Testis (tissue), 2 donors: ENCODE measurements at regions not wholly inside any gene's neighbourhood (a gene's known extent, or its start where the extent isn't known, plus 50 kb on each side); places are given as distances from the start of the nearest gene placed in this dataset.

Experiments used
- DNase-seq: peaks from one replicate; pipeline ENCODE4 v3.0.0-alpha.2; 2019
- H3K27ac ChIP-seq, 2 donors: fragments of 200-600 bp; sonication (generic); one replicate each; pipeline ENCODE4 v1.5.1; 2019
- H3K27me3 ChIP-seq: fragments of 200-600 bp; sonication (generic); one replicate; pipeline ENCODE4 v1.5.1; 2019
- H3K36me3 ChIP-seq: fragments of 200-600 bp; sonication (generic); one replicate; pipeline ENCODE4 v1.5.1; 2017; ENCODE audit warnings: low read depth; ENCODE audit errors: missing control alignments
- H3K4me1 ChIP-seq: fragments of 200-600 bp; sonication (generic); one replicate; pipeline ENCODE4 v1.5.1; 2019
- H3K4me3 ChIP-seq, 2 donors: fragments of 200-600 bp; sonication (generic); one replicate each; pipeline ENCODE4 v1.5.1; 2017 to 2019
- H3K9me3 ChIP-seq: fragments of 200-600 bp; sonication (generic); one replicate; pipeline ENCODE4 v1.5.1; 2017
- CTCF ChIP-seq, 3 experiments: fragments of 450-650 bp in 2 of 3; fragments of 200-600 bp in 1 of 3; sonication (generic) in 1 of 3; IDR thresholded peaks; one replicate each; pipeline ENCODE4 v1.5.1; 2016 to 2019; ENCODE audit warnings: antibody characterized with exemption in 3 of 3, mild to moderate bottlenecking in 2 of 3, moderate library complexity in 1 of 3
- POLR2A ChIP-seq: fragments of 450-650 bp; IDR thresholded peaks from one replicate; pipeline ENCODE4 v1.6.1; 2017; ENCODE audit warnings: antibody characterized with exemption, mild to moderate bottlenecking, moderate library complexity
- WGBS, 2 donors: methylation state at CpG; one replicate each; pipeline ENCODE4 v1.1.5; 2018; 5-methylcytosine and 5-hydroxymethylcytosine counted together
- intact Hi-C: fragments of 100-400 bp; cut with DNase I; formaldehyde crosslinking; loops from one replicate; pipeline ENCODE4 v1.15.1; 2023; ENCODE audit warnings: low total_unique reads

GRCh38 chr13:86082121-86082520 is 282.9 kb upstream of the SLITRK6 start:
- Histone ChIP-seq H3K27me3 (no peaks in the 10 kb centered on the region), H3K27ac (no peak overlapping the region), H3K4me3 (no peak overlapping the region), H3K36me3 (no peaks in the 10 kb centered on the region), H3K4me1 (no peaks in the 10 kb centered on the region), H3K9me3 (no peaks in the 10 kb centered on the region)
- DNase-seq, result no peak
- intact Hi-C loops, result no loop called here
- TF ChIP-seq POLR2A (no peak), CTCF (IDR thresholded peaks at IDR 0.05) (no peak)

GRCh38 chr13:86080340-86080995 is 281.2 kb upstream of the SLITRK6 start:
- Histone ChIP-seq H3K27ac (no peak overlapping the region), H3K27me3 (no peaks in the 10 kb centered on the region), H3K4me1 (no peaks in the 10 kb centered on the region), H3K36me3 (no peaks in the 10 kb centered on the region), H3K4me3 (no peak overlapping the region), H3K9me3 (no peaks in the 10 kb centered on the region)
- TF ChIP-seq CTCF (IDR thresholded peaks at IDR 0.05) (no peak), POLR2A (no peak)
- intact Hi-C loops, result no loop called here
- DNase-seq, result no peak
- 66 to 68% methylated on average over 2 of the region's 2 CpGs for WGBS, 2 donors

- H3K9me3 ChIP-seq, result no peaks in the 10 kb centered on the region
- intact Hi-C loops, result no loop called here
- H3K4me3 ChIP-seq, result no peak overlapping the region
- no peaks in the 10 kb centered on the region for H3K36me3 ChIP-seq
- DNase-seq, result no peak
- no peak overlapping the region for H3K27ac ChIP-seq
- no peaks in the 10 kb centered on the region for H3K27me3 ChIP-seq
- no peaks in the 10 kb centered on the region for H3K4me1 ChIP-seq
- TF ChIP-seq CTCF (IDR thresholded peaks at IDR 0.05) (no peak), POLR2A (no peak)
- 52 to 55% methylated on average over 4 of the region's 4 CpGs for WGBS, 2 donors
Observed at GRCh38 chr13:86066611-86067365, 267.6 kb upstream of the SLITRK6 start.

GRCh38 chr13:86052141-86052540 is 252.9 kb upstream of the SLITRK6 start:
- no peak for DNase-seq
- intact Hi-C loops, result no loop called here
- no peak for TF ChIP-seq CTCF (IDR thresholded peaks at IDR 0.05)
- no peak for TF ChIP-seq POLR2A
- no peak overlapping the region for H3K27ac ChIP-seq
- peaks cover 3% of the 10 kb centered on the region for H3K4me1 ChIP-seq
- H3K27me3 ChIP-seq, result no peaks in the 10 kb centered on the region
- H3K4me3 ChIP-seq, result no peak overlapping the region
- WGBS, 2 donors, result 96 to 97% methylated on average over 3 of the region's 3 CpGs
- H3K9me3 ChIP-seq, result no peaks in the 10 kb centered on the region
- H3K36me3 ChIP-seq, result no peaks in the 10 kb centered on the region
